ENCODE measurements at regions not wholly inside any gene's neighbourhood (a gene's known extent, or its start where the extent isn't known, plus 50 kb on each side); places are given as distances from the start of the nearest gene placed in this dataset.

- TF ChIP-seq, protein P1, sequence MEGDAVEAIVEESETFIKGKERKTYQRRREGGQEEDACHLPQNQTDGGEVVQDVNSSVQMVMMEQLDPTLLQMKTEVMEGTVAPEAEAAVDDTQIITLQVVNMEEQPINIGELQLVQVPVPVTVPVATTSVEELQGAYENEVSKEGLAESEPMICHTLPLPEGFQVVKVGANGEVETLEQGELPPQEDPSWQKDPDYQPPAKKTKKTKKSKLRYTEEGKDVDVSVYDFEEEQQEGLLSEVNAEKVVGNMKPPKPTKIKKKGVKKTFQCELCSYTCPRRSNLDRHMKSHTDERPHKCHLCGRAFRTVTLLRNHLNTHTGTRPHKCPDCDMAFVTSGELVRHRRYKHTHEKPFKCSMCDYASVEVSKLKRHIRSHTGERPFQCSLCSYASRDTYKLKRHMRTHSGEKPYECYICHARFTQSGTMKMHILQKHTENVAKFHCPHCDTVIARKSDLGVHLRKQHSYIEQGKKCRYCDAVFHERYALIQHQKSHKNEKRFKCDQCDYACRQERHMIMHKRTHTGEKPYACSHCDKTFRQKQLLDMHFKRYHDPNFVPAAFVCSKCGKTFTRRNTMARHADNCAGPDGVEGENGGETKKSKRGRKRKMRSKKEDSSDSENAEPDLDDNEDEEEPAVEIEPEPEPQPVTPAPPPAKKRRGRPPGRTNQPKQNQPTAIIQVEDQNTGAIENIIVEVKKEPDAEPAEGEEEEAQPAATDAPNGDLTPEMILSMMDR (conservative IDR thresholded peaks at IDR 0.05; ENCODE audit: low read depth, low read length): no peak
- no peak for TF ChIP-seq EZH2 (IDR thresholded peaks at IDR 0.05; ENCODE audit: low read length, unreplicated experiment)
Observed at GRCh38 chr13:106846571-106847448, 278.9 kb upstream of the ARGLU1 start.

Measured in PC-3 (cell line).